ENCODE measurements at regions not wholly inside any gene's neighbourhood (a gene's known extent, or its start where the extent isn't known, plus 50 kb on each side); places are given as distances from the start of the nearest gene placed in this dataset.

DNA sequence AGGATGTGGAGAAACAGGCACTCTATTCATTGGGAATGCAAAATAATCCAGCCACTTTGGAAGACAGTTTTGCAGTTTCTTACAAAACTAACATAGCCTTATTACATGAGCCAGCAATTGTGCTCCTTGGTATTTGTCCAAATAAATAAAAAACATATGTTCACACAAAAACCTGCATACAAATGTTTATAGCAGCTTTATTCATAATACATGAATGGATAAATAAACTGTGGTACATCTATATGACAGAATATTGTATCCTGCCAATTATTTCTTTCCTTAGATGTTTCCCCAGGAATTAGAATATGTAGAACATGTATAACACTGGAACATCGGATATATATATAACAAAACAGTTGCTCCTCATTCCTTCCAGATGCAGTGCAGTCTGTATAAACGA lies 57.7 kb upstream of the VEGFC start:
- TF ChIP-seq, protein P1, sequence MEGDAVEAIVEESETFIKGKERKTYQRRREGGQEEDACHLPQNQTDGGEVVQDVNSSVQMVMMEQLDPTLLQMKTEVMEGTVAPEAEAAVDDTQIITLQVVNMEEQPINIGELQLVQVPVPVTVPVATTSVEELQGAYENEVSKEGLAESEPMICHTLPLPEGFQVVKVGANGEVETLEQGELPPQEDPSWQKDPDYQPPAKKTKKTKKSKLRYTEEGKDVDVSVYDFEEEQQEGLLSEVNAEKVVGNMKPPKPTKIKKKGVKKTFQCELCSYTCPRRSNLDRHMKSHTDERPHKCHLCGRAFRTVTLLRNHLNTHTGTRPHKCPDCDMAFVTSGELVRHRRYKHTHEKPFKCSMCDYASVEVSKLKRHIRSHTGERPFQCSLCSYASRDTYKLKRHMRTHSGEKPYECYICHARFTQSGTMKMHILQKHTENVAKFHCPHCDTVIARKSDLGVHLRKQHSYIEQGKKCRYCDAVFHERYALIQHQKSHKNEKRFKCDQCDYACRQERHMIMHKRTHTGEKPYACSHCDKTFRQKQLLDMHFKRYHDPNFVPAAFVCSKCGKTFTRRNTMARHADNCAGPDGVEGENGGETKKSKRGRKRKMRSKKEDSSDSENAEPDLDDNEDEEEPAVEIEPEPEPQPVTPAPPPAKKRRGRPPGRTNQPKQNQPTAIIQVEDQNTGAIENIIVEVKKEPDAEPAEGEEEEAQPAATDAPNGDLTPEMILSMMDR (IDR thresholded peaks at IDR 0.05): no peak
- TF ChIP-seq POLR2A (IDR thresholded peaks at IDR 0.05): no peak
- intact Hi-C loops (cut with DNase I): no loop called here
- 80 to 88% (median 83%) methylated on average over 2 of the region's 2 CpGs for WGBS, 4 donors

DNA sequence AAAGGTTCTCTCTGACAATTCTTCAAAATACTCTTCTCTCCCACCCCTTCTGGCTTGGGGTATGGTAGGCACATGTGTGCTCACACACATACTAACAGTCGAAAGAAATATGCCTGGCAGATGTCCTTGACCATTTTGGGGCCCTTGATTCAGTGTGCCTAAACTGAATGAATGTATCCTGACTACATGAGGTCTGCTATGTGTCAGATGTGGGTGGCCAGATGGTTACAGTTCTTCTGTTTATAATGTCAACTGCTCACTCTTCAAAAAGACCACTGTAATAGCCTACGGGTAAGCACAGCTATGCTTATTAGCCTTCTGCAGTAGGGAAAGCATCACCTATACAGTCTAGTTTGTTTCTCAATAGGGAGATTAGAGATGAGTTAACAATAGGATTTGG lies 63.7 kb upstream of the VEGFC start:
- H3K4me3 ChIP-seq: no peak overlapping the region
- TF ChIP-seq, protein P1 (IDR thresholded peaks at IDR 0.05): no peak
- no peak for TF ChIP-seq POLR2A (IDR thresholded peaks at IDR 0.05)
- 72 to 79% (median 75%) methylated on average over 2 of the region's 2 CpGs for WGBS, 4 donors
- ATAC-seq: no peak
- H3K36me3 ChIP-seq: no peaks in the 10 kb centered on the region
- peaks cover 0 to 8% (median 0%) of the 10 kb centered on the region in 12 donors for H3K9me3 ChIP-seq
- H3K4me1 ChIP-seq: no peaks in the 10 kb centered on the region
- intact Hi-C loops (cut with DNase I): no loop called here
- H3K27me3 ChIP-seq: no peaks in the 10 kb centered on the region
- H3K27ac ChIP-seq: no peak overlapping the region
- no peak for DNase-seq

More for the DNA sequence above, 57.7 kb upstream of the VEGFC start:
- DNase-seq (no peak), ATAC-seq (no peak)
- Histone ChIP-seq H3K27me3 (no peaks in the 10 kb centered on the region), H3K4me3 (no peak overlapping the region), H3K27ac (no peak overlapping the region), H3K9me3 (peaks cover 0 to 12% (median 0%) of the 10 kb centered on the region in 12 donors), H3K36me3 (no peaks in the 10 kb centered on the region), H3K4me1 (no peaks in the 10 kb centered on the region)

DNA sequence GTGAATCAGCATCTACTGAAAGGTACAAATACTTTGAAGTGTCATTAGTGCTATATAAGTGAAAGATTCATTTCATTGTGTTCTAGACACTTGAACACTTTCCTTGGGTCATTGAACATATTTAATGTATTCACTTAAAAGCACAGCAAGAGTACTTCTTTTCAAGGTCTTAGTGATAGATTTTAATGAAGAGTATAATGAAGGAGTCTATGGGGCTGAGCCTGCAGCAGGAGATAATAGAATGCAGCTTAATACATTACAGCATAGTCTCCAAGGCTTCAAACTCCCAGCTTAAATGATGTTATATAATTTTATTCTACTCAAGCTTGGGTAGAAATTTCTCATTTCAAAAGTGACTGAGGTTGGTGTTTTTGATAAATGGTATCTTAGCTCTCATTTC lies 66.1 kb upstream of the VEGFC start:
- intact Hi-C loops (cut with DNase I): no loop called here
- Histone ChIP-seq H3K27ac (no peak overlapping the region), H3K27me3 (no peaks in the 10 kb centered on the region), H3K4me3 (no peak overlapping the region), H3K4me1 (no peaks in the 10 kb centered on the region), H3K36me3 (no peaks in the 10 kb centered on the region), H3K9me3 (peaks cover 0 to 15% (median 0%) of the 10 kb centered on the region in 12 donors)
- TF ChIP-seq POLR2A (IDR thresholded peaks at IDR 0.05): no peak
- TF ChIP-seq, protein P1 (IDR thresholded peaks at IDR 0.05): no peak
- DNase-seq (no peak), ATAC-seq (no peak)

DNA sequence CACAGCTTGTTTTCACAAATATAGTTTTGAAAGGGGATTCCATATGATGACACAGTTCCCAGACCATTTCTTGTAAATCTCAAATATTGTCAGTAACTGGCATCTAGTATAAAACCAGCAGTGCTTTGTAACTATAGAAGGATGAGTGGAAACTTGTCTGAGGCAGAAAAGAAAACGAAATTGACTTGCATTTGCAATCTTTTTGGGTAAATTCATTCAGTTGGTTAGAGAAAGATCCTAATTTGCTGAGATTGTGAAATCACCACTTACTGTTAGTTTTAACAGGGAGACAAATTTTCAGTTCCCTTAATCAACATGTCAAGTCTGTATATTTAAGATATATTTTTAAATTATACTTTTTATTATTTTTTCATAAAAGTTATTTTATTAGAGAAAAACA lies 71.5 kb upstream of the VEGFC start:
- TF ChIP-seq POLR2A (IDR thresholded peaks at IDR 0.05): no peak
- TF ChIP-seq, protein P1 (IDR thresholded peaks at IDR 0.05): no peak
- 0 to 30% (median 13%) methylated on average over 1 of the region's 1 CpG for WGBS, 4 donors
- Histone ChIP-seq H3K27me3 (no peaks in the 10 kb centered on the region), H3K36me3 (no peaks in the 10 kb centered on the region), H3K4me1 (no peaks in the 10 kb centered on the region), H3K4me3 (no peak overlapping the region), H3K9me3 (peaks cover 0 to 15% (median 0%) of the 10 kb centered on the region in 12 donors), H3K27ac (no peak overlapping the region)
- ATAC-seq (no peak), DNase-seq (no peak)
- intact Hi-C loops (cut with DNase I): no loop called here

All from heart left ventricle (tissue), 16 donors.